Hematopoietic multipotent progenitor cell (in vitro differentiated cells): ENCODE measurements at regions not wholly inside any gene's neighbourhood (a gene's known extent, or its start where the extent isn't known, plus 50 kb on each side); places are given as distances from the start of the nearest gene placed in this dataset. TPM values are rescaled to one million over a fixed set of nuclear protein-coding genes. Genes with fewer than 3 reads are reported as not detected.

ENCODE experiments used
- small RNA-seq: library from RNA; depleted of rRNA; stranded (forward); fragments of <200 nt; gene quantifications from one replicate; pipeline ENCODE3, GENCODE V24; 2012

Small RNA genes lying in the stretch of these regions (small RNA-seq; reads per million reads assigned to genes)
- gene AL355298.1: not detected
